GM23338 (cell line): ENCODE measurements at regions not wholly inside any gene's neighbourhood (a gene's known extent, or its start where the extent isn't known, plus 50 kb on each side); places are given as distances from the start of the nearest gene placed in this dataset.

ENCODE experiments used
- CREB1 ChIP-seq: fragments of 250-450 bp; sonication (Bioruptor Pico); IDR thresholded peaks from 2 replicates; pipeline ENCODE4 v1.5.0; 2020; ENCODE audit warnings: low read depth, mild to moderate bottlenecking, moderate library complexity
- CTCF ChIP-seq, 2 experiments: fragments of 200-600 bp in 1 of 2; sonication (generic) in 1 of 2; conservative IDR thresholded peaks; 2 replicates each; pipeline versions ENCODE4 v1.5.1 to v1.6.1; 2016 to 2017; ENCODE audit warnings: antibody characterized with exemption in 2 of 2, low read depth in 2 of 2, mild to moderate bottlenecking in 2 of 2, moderate library complexity in 1 of 2
- ETS1 ChIP-seq: IDR thresholded peaks from 2 replicates; pipeline ENCODE4 v1.6.1; 2016; ENCODE audit warnings: antibody characterized with exemption
- EZH2 ChIP-seq: fragments of 200-600 bp; sonication (generic); IDR thresholded peaks from one replicate; pipeline ENCODE4 v1.8.0; 2017; ENCODE audit warnings: antibody characterized with exemption, mild to moderate bottlenecking, low read depth; ENCODE audit not compliant: unreplicated experiment
- EZH2phosphoT487 ChIP-seq: fragments of 200-600 bp; sonication (generic); IDR thresholded peaks from one replicate; pipeline ENCODE4 v1.8.1; 2018; ENCODE audit warnings: antibody characterized with exemption; ENCODE audit not compliant: unreplicated experiment
- JUNB ChIP-seq: IDR thresholded peaks from one replicate; pipeline ENCODE4 v1.6.1; 2016; ENCODE audit warnings: antibody characterized with exemption; ENCODE audit not compliant: unreplicated experiment
- NANOG ChIP-seq: IDR thresholded peaks from 2 replicates; pipeline ENCODE4 v1.6.1; 2016; ENCODE audit warnings: antibody characterized with exemption, borderline replicate concordance
- POLR2AphosphoS5 ChIP-seq: IDR thresholded peaks from 2 replicates; pipeline ENCODE4 v1.6.1; 2016; ENCODE audit warnings: antibody characterized with exemption, low read depth
- REST ChIP-seq: IDR thresholded peaks from one replicate; pipeline ENCODE4 v1.6.1; 2018; ENCODE audit warnings: antibody characterized with exemption; ENCODE audit not compliant: unreplicated experiment
- STAT1 ChIP-seq: IDR thresholded peaks from one replicate; pipeline ENCODE4 v1.6.1; 2016; ENCODE audit warnings: antibody characterized with exemption; ENCODE audit not compliant: unreplicated experiment
- ZNF462 ChIP-seq: fragments of 250-450 bp; sonication (Bioruptor Pico); IDR thresholded peaks from 2 replicates; pipeline ENCODE4 v1.5.0; 2020; ENCODE audit warnings: mild to moderate bottlenecking, moderate library complexity

GRCh38 chr1:4086921-4087320 lies 186.8 kb upstream of the C1orf174 start:
- no peak for TF ChIP-seq POLR2AphosphoS5
- no peak for TF ChIP-seq REST
- no peak for TF ChIP-seq CTCF (conservative IDR thresholded peaks at IDR 0.05; ENCODE audit: low read depth in 2 of 2)
- no peak for TF ChIP-seq NANOG
- no peak for TF ChIP-seq CREB1 (CRISPR knock-in tag)
- no peak for TF ChIP-seq ZNF462 (CRISPR knock-in tag)
- TF ChIP-seq JUNB = no peak
- TF ChIP-seq EZH2 = no peak
- TF ChIP-seq EZH2phosphoT487 = no peak
- TF ChIP-seq STAT1 = no peak
- no peak for TF ChIP-seq ETS1
